ENCODE measurements at regions not wholly inside any gene's neighbourhood (a gene's known extent, or its start where the extent isn't known, plus 50 kb on each side); places are given as distances from the start of the nearest gene placed in this dataset.

GRCh38 chr13:42658019-42658418 is 84.1 kb downstream of the TNFSF11 start:
- Mint-ChIP-seq H3K27me3 (ENCODE audit: low read depth) (peaks cover 41% of the 10 kb centered on the region), H3K9me3 (no peaks in the 10 kb centered on the region), H3K27ac (no peak overlapping the region), H3K36me3 (ENCODE audit: low read depth) (no peaks in the 10 kb centered on the region), H3K4me3 (no peak overlapping the region), H3K4me1 (ENCODE audit: low read depth) (no peaks in the 10 kb centered on the region)

GRCh38 chr13:42660333-42660965 is 86.5 kb downstream of the TNFSF11 start:
- Mint-ChIP-seq H3K4me3 (no peak overlapping the region), H3K36me3 (ENCODE audit: low read depth) (no peaks in the 10 kb centered on the region), H3K27ac (no peak overlapping the region), H3K4me1 (ENCODE audit: low read depth) (no peaks in the 10 kb centered on the region), H3K9me3 (no peaks in the 10 kb centered on the region), H3K27me3 (ENCODE audit: low read depth) (peaks cover 30% of the 10 kb centered on the region)

GRCh38 chr13:42667638-42668037 is 93.7 kb downstream of the TNFSF11 start:
- no peaks in the 10 kb centered on the region for H3K4me1 Mint-ChIP-seq (ENCODE audit: low read depth)
- no peak overlapping the region for H3K4me3 Mint-ChIP-seq
- peaks cover 3% of the 10 kb centered on the region for H3K9me3 Mint-ChIP-seq
- H3K27me3 Mint-ChIP-seq (ENCODE audit: low read depth): peaks cover 7% of the 10 kb centered on the region
- H3K36me3 Mint-ChIP-seq (ENCODE audit: low read depth): no peaks in the 10 kb centered on the region
- no peak overlapping the region for H3K27ac Mint-ChIP-seq

GRCh38 chr13:42671502-42671901 is 97.5 kb downstream of the TNFSF11 start:
- H3K36me3 Mint-ChIP-seq (ENCODE audit: low read depth): no peaks in the 10 kb centered on the region
- peaks cover 3% of the 10 kb centered on the region for H3K27me3 Mint-ChIP-seq (ENCODE audit: low read depth)
- no peak overlapping the region for H3K4me3 Mint-ChIP-seq
- no peak overlapping the region for H3K27ac Mint-ChIP-seq
- no peaks in the 10 kb centered on the region for H3K4me1 Mint-ChIP-seq (ENCODE audit: low read depth)
- peaks cover 3% of the 10 kb centered on the region for H3K9me3 Mint-ChIP-seq

- H3K4me3 Mint-ChIP-seq: no peak overlapping the region
- H3K27ac Mint-ChIP-seq: no peak overlapping the region
- H3K4me1 Mint-ChIP-seq (ENCODE audit: low read depth): no peaks in the 10 kb centered on the region
- no peaks in the 10 kb centered on the region for H3K27me3 Mint-ChIP-seq (ENCODE audit: low read depth)
- no peaks in the 10 kb centered on the region for H3K9me3 Mint-ChIP-seq
- no peaks in the 10 kb centered on the region for H3K36me3 Mint-ChIP-seq (ENCODE audit: low read depth)
Observed at GRCh38 chr13:42673677-42674076, 99.7 kb downstream of the TNFSF11 start.

- Mint-ChIP-seq H3K27me3 (ENCODE audit: low read depth) (peaks cover 5% of the 10 kb centered on the region), H3K4me1 (ENCODE audit: low read depth) (no peaks in the 10 kb centered on the region), H3K9me3 (no peaks in the 10 kb centered on the region), H3K4me3 (no peak overlapping the region), H3K27ac (no peak overlapping the region), H3K36me3 (ENCODE audit: low read depth) (no peaks in the 10 kb centered on the region)
Observed at GRCh38 chr13:42680748-42681147, 100.6 kb upstream of the FAM216B start.

GRCh38 chr13:42681326-42682100 is 99.9 kb upstream of the FAM216B start:
- no peaks in the 10 kb centered on the region for H3K36me3 Mint-ChIP-seq (ENCODE audit: low read depth)
- H3K27me3 Mint-ChIP-seq (ENCODE audit: low read depth): peaks cover 5% of the 10 kb centered on the region
- H3K4me3 Mint-ChIP-seq: no peak overlapping the region
- no peaks in the 10 kb centered on the region for H3K4me1 Mint-ChIP-seq (ENCODE audit: low read depth)
- no peaks in the 10 kb centered on the region for H3K9me3 Mint-ChIP-seq
- no peak overlapping the region for H3K27ac Mint-ChIP-seq

- H3K9me3 Mint-ChIP-seq: no peaks in the 10 kb centered on the region
- H3K4me3 Mint-ChIP-seq: no peak overlapping the region
- H3K27me3 Mint-ChIP-seq (ENCODE audit: low read depth): peaks cover 5% of the 10 kb centered on the region
- H3K36me3 Mint-ChIP-seq (ENCODE audit: low read depth): no peaks in the 10 kb centered on the region
- no peaks in the 10 kb centered on the region for H3K4me1 Mint-ChIP-seq (ENCODE audit: low read depth)
- no peak overlapping the region for H3K27ac Mint-ChIP-seq
Observed at GRCh38 chr13:42684226-42684625, 97.2 kb upstream of the FAM216B start.

- Mint-ChIP-seq H3K27ac (no peak overlapping the region), H3K4me3 (no peak overlapping the region), H3K4me1 (ENCODE audit: low read depth) (no peaks in the 10 kb centered on the region), H3K9me3 (no peaks in the 10 kb centered on the region), H3K27me3 (ENCODE audit: low read depth) (peaks cover 5% of the 10 kb centered on the region), H3K36me3 (ENCODE audit: low read depth) (no peaks in the 10 kb centered on the region)
Observed at GRCh38 chr13:42685751-42686150, 95.6 kb upstream of the FAM216B start.

- Mint-ChIP-seq H3K36me3 (ENCODE audit: low read depth) (no peaks in the 10 kb centered on the region), H3K9me3 (no peaks in the 10 kb centered on the region), H3K4me3 (no peak overlapping the region), H3K27ac (no peak overlapping the region), H3K4me1 (ENCODE audit: low read depth) (no peaks in the 10 kb centered on the region), H3K27me3 (ENCODE audit: low read depth) (peaks cover 5% of the 10 kb centered on the region)
Observed at GRCh38 chr13:42686165-42686564, 95.2 kb upstream of the FAM216B start.

- no peaks in the 10 kb centered on the region for H3K4me1 Mint-ChIP-seq (ENCODE audit: low read depth)
- no peaks in the 10 kb centered on the region for H3K36me3 Mint-ChIP-seq (ENCODE audit: low read depth)
- no peak overlapping the region for H3K4me3 Mint-ChIP-seq
- H3K27me3 Mint-ChIP-seq (ENCODE audit: low read depth): no peaks in the 10 kb centered on the region
- no peak overlapping the region for H3K27ac Mint-ChIP-seq
- H3K9me3 Mint-ChIP-seq: no peaks in the 10 kb centered on the region
Observed at GRCh38 chr13:42688821-42689220, 92.6 kb upstream of the FAM216B start.

GRCh38 chr13:42696191-42696590 is 85.2 kb upstream of the FAM216B start:
- no peak overlapping the region for H3K27ac Mint-ChIP-seq
- H3K9me3 Mint-ChIP-seq: no peaks in the 10 kb centered on the region
- no peaks in the 10 kb centered on the region for H3K36me3 Mint-ChIP-seq (ENCODE audit: low read depth)
- H3K4me3 Mint-ChIP-seq: no peak overlapping the region
- no peaks in the 10 kb centered on the region for H3K4me1 Mint-ChIP-seq (ENCODE audit: low read depth)
- H3K27me3 Mint-ChIP-seq (ENCODE audit: low read depth): peaks cover 13% of the 10 kb centered on the region

GRCh38 chr13:42699912-42700311 is 81.5 kb upstream of the FAM216B start:
- H3K27me3 Mint-ChIP-seq (ENCODE audit: low read depth): peaks cover 15% of the 10 kb centered on the region
- H3K4me1 Mint-ChIP-seq (ENCODE audit: low read depth): no peaks in the 10 kb centered on the region
- H3K9me3 Mint-ChIP-seq: no peaks in the 10 kb centered on the region
- H3K4me3 Mint-ChIP-seq: no peak overlapping the region
- H3K27ac Mint-ChIP-seq: no peak overlapping the region
- H3K36me3 Mint-ChIP-seq (ENCODE audit: low read depth): no peaks in the 10 kb centered on the region

- H3K27ac Mint-ChIP-seq: no peak overlapping the region
- H3K9me3 Mint-ChIP-seq: no peaks in the 10 kb centered on the region
- H3K27me3 Mint-ChIP-seq (ENCODE audit: low read depth): peaks cover 15% of the 10 kb centered on the region
- no peaks in the 10 kb centered on the region for H3K36me3 Mint-ChIP-seq (ENCODE audit: low read depth)
- H3K4me3 Mint-ChIP-seq: no peak overlapping the region
- H3K4me1 Mint-ChIP-seq (ENCODE audit: low read depth): no peaks in the 10 kb centered on the region
Observed at GRCh38 chr13:42702716-42703115, 78.7 kb upstream of the FAM216B start.

- Mint-ChIP-seq H3K9me3 (no peaks in the 10 kb centered on the region), H3K36me3 (ENCODE audit: low read depth) (no peaks in the 10 kb centered on the region), H3K27me3 (ENCODE audit: low read depth) (peaks cover 11% of the 10 kb centered on the region), H3K27ac (no peak overlapping the region), H3K4me1 (ENCODE audit: low read depth) (no peaks in the 10 kb centered on the region), H3K4me3 (no peak overlapping the region)
Observed at GRCh38 chr13:42703740-42704139, 77.6 kb upstream of the FAM216B start.
